GF-D8 (cell line): ENCODE measurements at regions not wholly inside any gene's neighbourhood (a gene's known extent, or its start where the extent isn't known, plus 50 kb on each side); places are given as distances from the start of the nearest gene placed in this dataset.

ENCODE experiments used
- DNase-seq: peaks from one replicate; lab custom pipeline; 2025; lab: John Stamatoyannopoulos, UW

DNA sequence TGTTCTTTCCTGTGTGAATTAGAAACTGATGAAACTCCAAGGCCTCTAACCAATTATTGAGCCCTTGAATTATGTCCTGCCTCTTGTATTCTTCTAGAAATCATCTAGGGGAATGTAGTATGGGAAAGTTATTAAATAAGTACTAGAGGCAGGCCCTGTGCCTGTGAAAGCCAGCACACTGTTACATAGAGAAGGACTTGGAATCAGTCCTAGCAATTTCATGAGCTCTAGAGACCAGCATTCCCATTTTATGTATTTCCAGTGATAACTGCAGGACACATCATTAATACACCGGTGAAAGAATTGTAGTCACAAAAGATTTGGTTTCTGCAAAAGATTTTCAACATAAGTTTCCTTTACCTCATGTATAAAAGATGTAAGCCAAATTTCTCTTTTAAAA is 168.5 kb upstream of the VLDLR start:
- no peak for DNase-seq

DNA sequence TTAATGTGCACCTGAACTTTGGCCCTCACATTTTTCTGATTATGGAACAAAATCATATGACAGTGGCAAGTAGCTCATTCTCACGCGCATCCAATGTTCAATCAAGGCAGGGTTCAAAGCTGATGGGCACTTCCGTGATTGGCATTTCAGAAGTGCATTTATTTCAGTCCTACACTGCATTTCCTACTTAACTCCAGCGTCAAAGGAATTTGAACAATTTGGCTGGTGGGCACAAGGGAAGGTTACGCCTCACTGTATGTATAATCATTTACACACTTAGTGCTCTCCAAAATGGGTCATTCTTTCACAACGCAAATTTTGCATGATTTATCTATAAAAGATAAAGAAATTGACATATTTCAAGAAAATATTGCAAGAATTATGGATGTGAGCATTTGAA is 167.9 kb upstream of the VLDLR start:
- DNase-seq: no peak

DNA sequence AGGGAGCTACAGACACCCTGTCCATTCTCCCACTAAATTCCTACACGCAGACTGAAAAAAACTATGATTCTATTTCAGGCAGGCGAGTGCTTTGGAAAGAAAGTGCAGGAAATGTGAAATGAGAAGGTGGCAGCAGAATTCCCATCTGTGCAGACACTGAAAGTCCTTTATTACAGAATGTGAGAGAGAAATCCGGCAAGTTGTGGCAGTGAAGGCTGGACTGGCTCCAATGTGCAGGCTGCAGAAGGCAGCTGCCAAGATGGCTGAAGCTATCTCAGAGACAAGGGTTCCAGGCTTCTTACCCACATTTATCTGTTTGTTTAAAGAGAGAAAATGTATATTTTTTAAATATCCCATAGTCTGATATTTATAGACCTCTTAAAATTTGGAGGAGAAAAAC is 161.8 kb upstream of the VLDLR start:
- DNase-seq: no peak

DNA sequence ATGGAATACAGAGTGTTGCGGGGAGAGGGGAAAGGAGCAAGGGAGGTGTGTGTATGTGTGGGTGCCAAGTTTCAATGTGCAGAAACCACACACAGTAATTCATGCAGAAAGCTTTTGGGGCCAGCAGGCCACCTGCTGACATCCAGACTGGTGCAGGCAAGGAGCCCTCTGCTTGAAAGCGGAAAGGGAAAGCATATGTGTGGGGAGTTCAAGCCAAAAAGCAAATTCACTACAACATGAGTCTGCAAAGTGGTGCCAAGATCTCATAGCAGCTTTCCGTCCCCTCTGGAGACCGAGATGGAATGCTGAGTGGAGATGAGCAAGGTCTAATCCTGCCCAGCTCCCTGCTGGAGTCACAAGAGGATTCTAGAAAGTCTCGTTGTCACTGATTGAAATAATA is 159.7 kb upstream of the VLDLR start:
- no peak for DNase-seq

DNA sequence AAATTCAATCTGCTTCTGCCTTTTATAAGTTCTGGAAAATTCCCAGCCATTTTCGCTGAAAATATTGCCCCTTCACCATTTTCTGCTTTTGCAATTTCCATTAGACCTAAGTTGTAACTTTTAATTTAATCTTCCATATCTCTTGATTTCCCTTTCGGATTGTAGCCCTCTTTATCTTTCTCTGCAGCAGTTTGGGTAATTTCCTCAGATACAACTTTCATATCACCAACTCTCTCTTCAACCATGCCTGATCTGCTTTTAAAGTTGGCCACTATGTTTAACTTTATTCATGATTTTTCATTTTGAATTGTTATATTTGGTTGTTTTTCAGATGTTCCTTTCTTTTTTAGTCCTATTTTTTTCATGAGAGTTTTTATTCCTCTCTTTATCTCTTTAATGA is 157.0 kb upstream of the VLDLR start:
- DNase-seq: no peak

DNA sequence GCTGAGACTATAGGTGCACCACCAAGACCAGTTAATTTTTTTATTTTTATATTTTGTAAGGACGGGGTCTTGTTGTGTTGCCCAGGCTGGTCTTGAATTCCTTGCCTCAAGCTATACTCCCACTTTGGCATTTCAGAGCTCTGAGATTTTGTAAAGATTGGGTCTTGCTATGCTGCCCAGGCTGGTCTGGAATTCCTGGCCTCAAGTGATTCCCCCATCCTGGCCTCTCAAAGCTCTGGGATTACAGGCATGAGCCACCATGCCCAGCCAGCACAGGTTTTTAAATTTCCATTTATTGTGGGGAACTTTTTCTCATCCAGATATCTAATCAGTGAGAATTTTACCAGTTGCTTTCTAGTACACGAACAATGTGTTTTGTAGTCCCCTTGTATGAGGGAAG is 156.1 kb upstream of the VLDLR start:
- no peak for DNase-seq

DNA sequence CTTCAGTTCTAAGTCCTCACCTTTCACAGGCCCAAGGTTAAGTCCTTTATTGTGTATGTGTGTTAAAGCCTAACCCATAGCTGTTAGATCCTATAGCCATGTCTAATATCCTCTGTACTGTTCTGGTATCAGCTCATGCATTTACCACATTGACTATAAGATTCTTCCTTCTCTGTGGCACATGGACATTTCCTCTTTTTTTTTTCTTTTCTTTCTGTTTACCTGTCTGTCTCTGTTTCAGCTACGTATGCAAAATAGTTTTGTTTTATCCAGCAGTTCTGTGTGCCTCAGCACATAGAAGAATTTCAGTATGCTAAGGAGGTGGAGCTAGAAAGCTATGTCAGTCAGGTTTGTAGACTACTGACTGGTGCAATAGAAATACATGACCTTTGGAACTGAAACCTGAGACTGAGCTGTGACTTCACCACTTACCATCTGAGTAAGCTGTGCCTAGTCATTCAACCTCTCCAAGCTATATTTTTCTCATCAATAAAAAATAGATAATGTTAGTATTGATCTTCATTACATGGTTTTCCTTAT is 155.6 kb upstream of the VLDLR start:
- DNase-seq: no peak

DNA sequence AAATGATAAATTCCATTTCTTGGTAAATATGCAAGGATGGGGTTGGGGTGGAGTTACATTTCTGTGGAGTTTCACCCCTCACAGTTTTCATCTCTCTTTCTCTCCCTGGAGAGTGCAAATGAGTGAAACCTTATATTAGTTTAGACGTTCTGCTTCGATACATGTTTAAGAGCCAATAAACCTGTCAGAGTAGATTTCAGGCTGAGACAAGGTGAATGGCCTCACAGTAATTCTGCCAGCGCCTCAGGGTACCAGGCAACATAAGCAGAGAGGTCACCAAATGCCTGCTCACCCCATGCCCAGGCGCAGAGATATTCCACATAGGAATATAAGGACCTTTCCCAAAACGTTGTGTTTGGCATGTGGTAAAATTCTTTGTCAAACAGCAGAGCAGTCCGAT is 154.9 kb upstream of the VLDLR start:
- no peak for DNase-seq

DNA sequence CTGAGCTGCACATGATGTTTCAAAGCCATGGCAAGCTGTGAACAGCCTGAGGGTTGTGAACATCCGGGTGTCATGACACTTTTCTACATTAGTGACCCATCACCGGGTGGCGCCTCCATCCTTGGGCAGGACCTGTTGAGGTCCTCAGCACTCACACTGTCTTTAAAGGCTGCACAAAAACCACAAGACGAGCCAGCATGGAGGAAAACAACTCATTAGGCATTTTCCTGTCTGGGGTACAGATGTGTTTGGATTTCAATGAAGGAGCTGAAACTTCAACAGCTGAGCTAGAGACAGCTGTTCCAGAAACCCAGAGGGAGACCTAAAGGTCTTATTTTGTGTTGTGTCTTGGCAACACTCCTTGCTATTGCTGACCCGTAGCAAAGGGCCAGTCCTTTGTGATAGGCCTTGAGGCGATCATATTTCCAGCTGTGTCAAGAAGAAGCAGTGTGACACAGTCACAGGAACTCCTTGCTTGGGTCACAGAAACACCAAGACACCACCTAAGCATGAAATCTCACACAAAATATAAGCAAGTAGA is 151.8 kb upstream of the VLDLR start:
- DNase-seq: no peak

DNA sequence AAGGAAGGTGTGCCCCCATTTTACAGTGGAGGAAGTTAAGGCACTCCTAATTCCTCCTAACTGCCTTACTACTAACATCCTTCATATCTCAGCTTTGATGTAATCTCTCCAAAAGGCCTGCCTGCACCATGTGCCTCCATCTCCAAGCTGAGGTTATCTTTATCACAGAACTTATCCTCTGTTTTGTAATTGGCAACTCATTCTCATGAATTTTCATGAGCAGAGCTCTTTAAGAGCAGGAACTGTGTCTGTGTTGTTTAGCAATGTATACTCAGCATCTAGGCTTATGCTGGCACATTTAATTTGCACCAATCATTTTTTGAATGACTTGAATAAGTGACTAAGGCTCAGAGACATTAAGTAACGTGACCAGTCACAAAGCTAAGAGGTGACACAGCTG is 147.9 kb upstream of the VLDLR start:
- no peak for DNase-seq

DNA sequence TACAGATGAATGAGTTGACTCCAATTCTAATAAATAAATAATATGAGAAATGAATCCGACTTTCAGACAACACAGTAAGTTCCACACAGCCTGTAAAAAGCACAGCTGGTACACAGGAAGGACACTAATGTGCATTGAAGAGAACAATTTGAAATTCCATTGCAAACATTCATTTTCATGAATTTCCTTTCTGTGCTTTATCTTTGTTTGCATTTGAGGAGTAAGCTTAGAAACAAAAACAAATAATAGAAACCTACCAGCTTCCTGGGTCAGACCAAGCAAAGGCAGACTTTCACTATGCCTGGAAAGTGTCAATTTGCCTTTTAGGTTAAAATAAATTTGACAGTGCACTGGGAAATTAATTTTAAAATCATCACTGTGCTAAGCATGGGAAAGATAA is 143.8 kb upstream of the VLDLR start:
- DNase-seq: no peak

DNA sequence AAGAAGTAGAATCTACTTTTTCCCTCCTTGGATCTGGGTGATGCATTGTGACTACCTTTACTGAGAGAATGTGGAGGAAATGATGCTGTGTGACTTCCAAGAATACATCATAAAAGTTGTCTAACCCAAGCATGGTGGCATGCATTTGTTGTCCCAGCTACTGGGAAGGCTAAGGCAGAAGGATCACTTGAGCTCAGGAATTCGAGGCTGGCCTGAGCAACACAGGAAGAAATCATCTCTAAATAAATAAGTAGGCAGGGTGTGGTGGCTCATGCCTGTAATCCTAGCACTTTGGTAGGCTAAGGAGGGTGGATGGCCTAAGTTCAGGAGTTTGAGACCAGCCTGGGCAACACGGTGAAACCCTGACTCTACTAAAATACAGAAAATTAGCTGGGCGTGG is 143.2 kb upstream of the VLDLR start:
- no peak for DNase-seq

DNA sequence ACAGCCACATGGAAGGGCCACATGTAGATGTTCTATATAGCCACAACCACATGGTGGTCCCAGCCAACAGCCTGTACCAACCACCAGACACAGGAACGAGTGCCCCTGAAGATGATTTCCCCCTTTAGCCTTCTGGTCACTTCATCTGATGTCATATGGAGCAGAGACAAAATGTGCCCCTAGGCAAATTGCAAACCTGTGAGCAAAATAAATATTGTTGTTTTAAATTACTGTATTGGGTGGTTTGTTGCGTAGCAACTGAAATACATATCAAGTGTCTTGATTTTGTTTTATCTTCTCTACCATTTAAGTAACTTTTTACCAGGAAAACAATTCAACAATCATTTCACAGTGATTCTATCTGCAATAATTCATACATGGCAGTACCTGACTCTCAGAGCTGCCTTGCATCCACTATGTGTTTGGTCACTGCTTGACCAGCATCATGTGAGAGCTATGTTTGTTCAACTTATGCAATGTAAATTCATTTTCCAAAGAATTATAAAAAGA is 142.5 kb upstream of the VLDLR start:
- no peak for DNase-seq

DNA sequence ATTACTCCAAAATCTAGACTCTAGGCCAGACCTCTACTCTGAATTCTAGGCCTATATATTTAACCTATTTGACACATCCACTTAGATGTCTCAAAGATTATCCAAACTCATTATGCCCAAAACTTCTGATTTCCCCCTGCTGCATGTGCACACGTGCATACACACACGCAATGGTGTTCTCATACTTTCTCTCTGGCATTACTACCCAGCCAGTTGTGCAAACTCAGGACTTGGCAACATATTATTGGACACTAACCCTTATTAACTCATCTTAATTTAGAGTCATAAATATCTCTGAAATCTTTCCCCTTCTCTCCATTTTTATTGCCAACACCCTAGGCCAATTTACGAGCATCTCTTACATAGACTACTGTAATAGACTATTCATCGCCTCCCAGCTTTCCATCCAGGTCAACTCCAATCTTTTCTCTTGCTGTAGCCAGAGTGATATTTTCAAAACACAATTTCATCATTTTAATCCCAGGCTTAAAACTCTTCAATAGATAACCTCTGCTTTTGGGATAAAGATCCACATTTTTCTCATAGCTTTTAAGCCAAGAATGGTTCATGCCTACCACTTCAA is 141.2 kb upstream of the VLDLR start:
- no peak for DNase-seq

DNA sequence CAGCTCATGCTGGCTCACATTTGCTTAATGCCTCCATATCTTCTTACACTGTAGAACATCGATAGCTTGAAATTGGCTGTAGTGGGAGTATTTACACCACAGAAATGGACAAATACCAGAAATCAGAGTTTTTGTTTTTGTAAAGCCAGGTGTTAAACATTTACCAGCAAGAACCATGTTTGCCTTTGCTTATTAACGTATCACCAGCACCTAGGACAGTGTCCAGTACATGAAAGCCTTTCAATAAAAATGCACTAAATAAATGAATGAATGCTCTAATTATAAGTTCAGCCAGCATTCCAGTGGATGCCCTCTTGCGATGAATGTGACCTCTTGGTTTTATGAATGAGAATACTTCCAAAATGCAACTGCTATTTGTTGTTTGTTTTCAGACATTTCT is 140.4 kb upstream of the VLDLR start:
- no peak for DNase-seq

DNA sequence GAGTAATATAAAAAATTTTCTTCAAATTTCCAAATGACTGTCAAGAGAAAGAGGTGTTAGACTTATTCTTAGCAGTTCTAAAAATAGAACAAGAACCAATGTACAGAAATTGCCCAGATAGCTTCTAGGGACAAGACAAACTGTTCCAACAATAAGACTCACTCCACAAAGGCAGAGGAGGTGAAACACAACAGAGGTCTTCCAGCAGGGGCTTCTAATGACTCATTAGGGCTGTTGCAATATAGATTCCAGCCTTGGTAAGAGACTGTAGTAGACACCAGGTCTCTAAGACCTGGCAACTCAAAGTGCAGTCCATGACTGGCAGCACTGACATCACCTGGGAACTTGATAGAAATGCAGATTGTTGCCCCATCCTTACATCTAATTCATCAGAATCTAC is 134.6 kb upstream of the VLDLR start:
- DNase-seq: no peak

DNA sequence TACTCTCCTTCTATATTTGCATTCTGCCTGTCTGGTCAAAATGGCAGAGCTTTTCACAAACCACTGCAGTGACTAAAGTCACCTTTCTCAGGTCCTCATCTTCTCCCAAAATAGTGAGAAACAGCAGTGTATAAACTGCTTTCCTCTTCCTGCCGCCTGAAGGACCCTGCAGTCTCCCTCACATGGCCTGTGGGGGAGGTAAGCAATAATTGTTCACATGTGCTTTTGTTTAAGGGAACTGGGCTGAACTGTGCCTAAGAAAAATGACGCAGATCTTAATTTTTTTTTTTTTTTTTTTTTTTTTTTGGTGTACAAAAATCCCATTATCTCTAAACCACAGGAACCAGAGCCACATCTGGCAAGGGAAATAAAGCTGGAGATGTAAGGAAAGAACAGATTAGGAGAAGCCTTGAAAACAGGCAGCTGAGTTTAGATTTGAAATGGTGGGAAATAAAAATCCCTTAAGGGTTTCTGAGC is 131.7 kb upstream of the VLDLR start:
- DNase-seq: no peak

DNA sequence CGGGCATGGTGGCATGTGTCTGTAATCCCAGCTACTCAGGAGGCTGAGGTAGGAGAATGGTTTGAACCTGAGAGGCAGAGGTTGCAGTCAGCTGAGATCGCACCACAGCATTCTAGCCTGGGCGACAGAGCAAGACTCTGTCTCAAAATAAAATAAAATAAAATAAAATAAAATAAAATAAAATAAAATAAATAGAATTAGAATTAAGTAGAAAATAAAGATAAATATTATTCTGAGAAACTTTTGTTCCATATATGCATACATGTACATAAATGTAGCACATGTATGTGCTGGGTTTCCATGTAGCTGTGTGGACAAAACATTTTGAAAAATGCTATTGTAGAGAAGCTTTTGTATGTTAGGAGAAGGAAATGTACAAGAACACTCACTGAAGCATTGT is 129.4 kb upstream of the VLDLR start:
- no peak for DNase-seq

DNA sequence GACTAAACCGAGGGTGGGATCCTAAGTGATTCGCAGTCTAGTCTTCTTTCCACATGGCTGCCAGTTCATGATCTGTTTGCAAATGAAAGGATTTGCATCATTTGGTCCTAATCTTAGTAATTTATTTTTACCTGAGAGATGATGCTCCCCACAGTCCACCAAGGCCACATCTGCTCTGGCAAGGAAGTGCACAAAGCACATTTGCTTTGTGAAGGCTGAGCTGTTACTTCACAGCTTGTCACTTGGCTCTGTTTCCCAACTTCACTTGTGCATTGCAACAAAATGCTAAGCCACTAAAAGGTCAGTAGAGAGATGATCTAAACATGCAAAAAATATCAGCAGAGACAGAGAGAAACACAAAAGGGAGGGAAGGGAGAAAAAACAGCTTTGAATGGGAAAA is 128.5 kb upstream of the VLDLR start:
- no peak for DNase-seq

DNA sequence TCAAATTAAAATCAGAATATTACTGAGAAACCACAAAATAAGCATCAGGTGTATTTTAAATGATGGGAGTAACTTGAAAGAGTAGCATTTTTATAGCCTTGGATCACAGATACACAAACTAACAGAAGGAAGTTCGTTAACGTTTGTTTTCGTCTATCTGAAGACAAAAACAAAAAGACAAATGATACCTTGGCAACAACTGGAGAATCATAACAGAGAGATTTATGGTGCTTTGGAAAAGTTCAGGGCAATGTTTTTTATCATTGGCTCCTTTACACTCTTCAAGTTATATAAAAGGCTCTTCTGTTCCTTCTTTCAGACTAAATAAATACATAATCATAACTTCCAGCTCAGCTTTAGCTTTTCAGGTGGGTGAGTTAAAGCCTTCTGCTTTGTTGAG is 128.1 kb upstream of the VLDLR start:
- DNase-seq: no peak

DNA sequence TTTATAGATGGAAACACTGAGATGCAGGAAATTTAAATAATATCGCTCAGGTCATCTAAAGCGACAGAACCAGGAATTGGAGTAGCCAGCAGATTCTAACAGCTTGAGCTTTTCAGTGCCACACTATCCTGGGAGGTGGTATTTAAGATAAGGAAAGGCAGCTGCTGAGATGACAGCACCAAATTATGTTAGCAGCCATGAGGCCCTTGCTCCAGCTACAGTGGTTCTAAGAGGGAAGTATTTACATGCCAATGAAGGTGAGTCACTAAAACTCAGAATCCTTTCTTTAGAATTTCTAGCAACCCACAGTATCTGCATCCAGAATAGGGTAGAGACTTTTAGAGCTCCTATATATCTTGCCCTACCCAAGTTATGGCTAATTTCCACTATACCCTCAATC is 127.0 kb upstream of the VLDLR start:
- no peak for DNase-seq

DNA sequence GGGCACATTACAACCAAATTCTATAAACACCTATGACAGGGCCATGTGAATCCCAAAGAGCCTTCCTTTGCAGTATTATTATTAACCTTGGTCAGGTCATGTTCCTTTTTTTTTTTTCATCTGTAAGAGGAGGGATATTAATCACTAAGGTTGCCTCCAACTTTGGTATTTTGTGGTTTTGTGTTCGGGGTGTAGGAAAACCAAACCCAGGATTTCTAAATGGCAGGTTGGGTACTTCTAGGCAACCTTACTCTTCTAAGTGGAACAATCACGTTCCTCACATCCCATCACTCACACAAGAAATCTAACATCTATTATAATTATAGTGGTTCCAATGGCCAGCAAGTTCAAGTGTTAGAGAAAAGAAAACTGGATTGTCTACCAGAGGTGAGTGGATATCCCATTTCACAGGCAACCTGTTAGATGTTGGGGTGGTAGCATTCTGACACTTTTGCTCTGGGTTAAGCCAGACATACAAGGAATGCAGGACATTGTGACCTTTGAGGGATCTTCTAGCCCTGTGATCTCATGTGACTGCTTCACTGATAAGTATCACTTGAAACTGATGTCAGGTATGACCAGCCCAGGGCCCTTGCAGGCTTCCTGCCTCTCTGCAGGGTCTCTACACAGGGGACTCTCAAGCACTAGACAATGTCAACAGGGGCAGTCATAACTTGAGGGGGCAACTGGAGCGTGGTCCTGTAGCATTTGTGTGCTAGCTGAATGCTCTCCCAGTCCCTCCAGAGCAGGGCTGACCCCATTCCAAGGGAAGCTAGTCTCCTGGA is 126.2 kb upstream of the VLDLR start:
- DNase-seq: no peak

DNA sequence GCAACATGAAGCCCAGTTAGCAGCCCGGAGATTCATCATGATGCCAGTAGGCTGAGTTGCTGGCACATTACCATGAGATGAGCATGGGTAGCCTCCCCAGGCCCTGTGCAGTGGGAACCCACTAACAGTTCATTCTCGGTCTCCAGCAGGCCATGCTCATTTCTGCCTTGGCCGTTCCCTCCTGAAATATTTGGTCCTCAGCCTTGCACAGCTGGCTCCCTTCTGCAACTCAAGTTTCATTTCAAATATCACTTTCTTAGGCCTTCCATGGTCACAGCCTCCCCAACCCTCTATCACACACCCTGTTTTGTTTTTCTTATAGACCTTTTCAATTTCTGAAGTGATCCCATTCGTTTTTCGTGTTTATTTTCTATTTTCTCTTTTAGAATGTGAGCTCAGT is 125.4 kb upstream of the VLDLR start:
- no peak for DNase-seq
